ENCODE measurements at regions not wholly inside any gene's neighbourhood (a gene's known extent, or its start where the extent isn't known, plus 50 kb on each side); places are given as distances from the start of the nearest gene placed in this dataset.
"Not testable (repeated sequence)": the region's sequence is repeated elsewhere in the genome, so short reads cannot be mapped to it uniquely, and the experiment has no call there.

- not testable (repeated sequence) for H3K9me3 ChIP-seq (ENCODE audit: control insufficient read depth in 2 of 2, insufficient read depth in 1 of 2, low read length in 1 of 2); H3K27me3 ChIP-seq (ENCODE audit: control insufficient read depth in 2 of 2, insufficient read depth in 1 of 2, low read length in 1 of 2); H3K36me3 ChIP-seq (ENCODE audit: control insufficient read depth in 2 of 2, insufficient read depth in 2 of 2, low read length in 1 of 2); H3K4me3 ChIP-seq (ENCODE audit: low read length in 2 of 2); H3K27ac ChIP-seq (ENCODE audit: low read depth in 1 of 2, low read length in 1 of 2); H3K4me1 ChIP-seq (ENCODE audit: control insufficient read depth in 2 of 2, insufficient read depth in 2 of 2, low read length in 2 of 2); DNase-seq (ENCODE audit: low read depth in 6 of 9, low spot score in 9 of 9)
- no CpG with 5 or more reads among the region's 22 CpGs for WGBS
These were observed 5420.7 kb upstream of the TPTE start for GRCh38 chr21:5100604-5101174.

GRCh38 chr21:5101749-5102148 lies 5419.6 kb upstream of the TPTE start:
- H3K36me3 ChIP-seq (ENCODE audit: control insufficient read depth in 2 of 2, insufficient read depth in 2 of 2, low read length in 1 of 2); H3K9me3 ChIP-seq (ENCODE audit: control insufficient read depth in 2 of 2, insufficient read depth in 1 of 2, low read length in 1 of 2); H3K4me1 ChIP-seq (ENCODE audit: control insufficient read depth in 2 of 2, insufficient read depth in 2 of 2, low read length in 2 of 2); H3K27me3 ChIP-seq (ENCODE audit: control insufficient read depth in 2 of 2, insufficient read depth in 1 of 2, low read length in 1 of 2): not testable (repeated sequence)
- 2% methylated on average over 9 of the region's 14 CpGs for WGBS
- H3K27ac ChIP-seq (ENCODE audit: low read depth in 1 of 2, low read length in 1 of 2) = peak overlapping the region in 1 of 2 donors; percentile 47
- H3K4me3 ChIP-seq (ENCODE audit: low read length in 2 of 2) = peak overlapping the region in 1 of 2 donors; percentile 13
- DNase-seq (ENCODE audit: low read depth in 6 of 9, low spot score in 9 of 9) = peak in 8 of 9 donors; percentile 20 to 82 (median 38)

GRCh38 chr21:5103880-5104561 lies 5417.4 kb upstream of the TPTE start:
- WGBS = 23% methylated on average over 9 of the region's 27 CpGs
- not testable (repeated sequence) for H3K4me1 ChIP-seq (ENCODE audit: control insufficient read depth in 2 of 2, insufficient read depth in 2 of 2, low read length in 2 of 2); H3K36me3 ChIP-seq (ENCODE audit: control insufficient read depth in 2 of 2, insufficient read depth in 2 of 2, low read length in 1 of 2); H3K27ac ChIP-seq (ENCODE audit: low read depth in 1 of 2, low read length in 1 of 2); H3K9me3 ChIP-seq (ENCODE audit: control insufficient read depth in 2 of 2, insufficient read depth in 1 of 2, low read length in 1 of 2); H3K4me3 ChIP-seq (ENCODE audit: low read length in 2 of 2); H3K27me3 ChIP-seq (ENCODE audit: control insufficient read depth in 2 of 2, insufficient read depth in 1 of 2, low read length in 1 of 2); DNase-seq (ENCODE audit: low read depth in 6 of 9, low spot score in 9 of 9)

- not testable (repeated sequence) for H3K27me3 ChIP-seq (ENCODE audit: control insufficient read depth in 2 of 2, insufficient read depth in 1 of 2, low read length in 1 of 2); H3K4me1 ChIP-seq (ENCODE audit: control insufficient read depth in 2 of 2, insufficient read depth in 2 of 2, low read length in 2 of 2); H3K36me3 ChIP-seq (ENCODE audit: control insufficient read depth in 2 of 2, insufficient read depth in 2 of 2, low read length in 1 of 2); DNase-seq (ENCODE audit: low read depth in 6 of 9, low spot score in 9 of 9); H3K4me3 ChIP-seq (ENCODE audit: low read length in 2 of 2); H3K27ac ChIP-seq (ENCODE audit: low read depth in 1 of 2, low read length in 1 of 2); H3K9me3 ChIP-seq (ENCODE audit: control insufficient read depth in 2 of 2, insufficient read depth in 1 of 2, low read length in 1 of 2)
- 26% methylated on average over 6 of the region's 11 CpGs for WGBS
These were observed 5416.8 kb upstream of the TPTE start for GRCh38 chr21:5104562-5104928.

GRCh38 chr21:5105939-5106708 lies 5415.3 kb upstream of the TPTE start:
- H3K4me1 ChIP-seq (ENCODE audit: control insufficient read depth in 2 of 2, insufficient read depth in 2 of 2, low read length in 2 of 2); H3K27ac ChIP-seq (ENCODE audit: low read depth in 1 of 2, low read length in 1 of 2); H3K27me3 ChIP-seq (ENCODE audit: control insufficient read depth in 2 of 2, insufficient read depth in 1 of 2, low read length in 1 of 2); H3K9me3 ChIP-seq (ENCODE audit: control insufficient read depth in 2 of 2, insufficient read depth in 1 of 2, low read length in 1 of 2); H3K4me3 ChIP-seq (ENCODE audit: low read length in 2 of 2); H3K36me3 ChIP-seq (ENCODE audit: control insufficient read depth in 2 of 2, insufficient read depth in 2 of 2, low read length in 1 of 2): not testable (repeated sequence)
- DNase-seq (ENCODE audit: low read depth in 6 of 9, low spot score in 9 of 9) = peak in 1 of 9 donors; percentile 17
- WGBS = 13% methylated on average over 16 of the region's 35 CpGs

GRCh38 chr21:5106767-5107464 lies 5414.5 kb upstream of the TPTE start:
- not testable (repeated sequence) for H3K4me1 ChIP-seq (ENCODE audit: control insufficient read depth in 2 of 2, insufficient read depth in 2 of 2, low read length in 2 of 2); DNase-seq (ENCODE audit: low read depth in 6 of 9, low spot score in 9 of 9); H3K4me3 ChIP-seq (ENCODE audit: low read length in 2 of 2); H3K36me3 ChIP-seq (ENCODE audit: control insufficient read depth in 2 of 2, insufficient read depth in 2 of 2, low read length in 1 of 2); H3K27me3 ChIP-seq (ENCODE audit: control insufficient read depth in 2 of 2, insufficient read depth in 1 of 2, low read length in 1 of 2); H3K27ac ChIP-seq (ENCODE audit: low read depth in 1 of 2, low read length in 1 of 2); H3K9me3 ChIP-seq (ENCODE audit: control insufficient read depth in 2 of 2, insufficient read depth in 1 of 2, low read length in 1 of 2)
- 79% methylated on average over 4 of the region's 23 CpGs for WGBS

GRCh38 chr21:5107637-5108036 lies 5413.7 kb upstream of the TPTE start:
- not testable (repeated sequence) for H3K27me3 ChIP-seq (ENCODE audit: control insufficient read depth in 2 of 2, insufficient read depth in 1 of 2, low read length in 1 of 2); H3K4me1 ChIP-seq (ENCODE audit: control insufficient read depth in 2 of 2, insufficient read depth in 2 of 2, low read length in 2 of 2); H3K36me3 ChIP-seq (ENCODE audit: control insufficient read depth in 2 of 2, insufficient read depth in 2 of 2, low read length in 1 of 2); H3K4me3 ChIP-seq (ENCODE audit: low read length in 2 of 2); H3K9me3 ChIP-seq (ENCODE audit: control insufficient read depth in 2 of 2, insufficient read depth in 1 of 2, low read length in 1 of 2); DNase-seq (ENCODE audit: low read depth in 6 of 9, low spot score in 9 of 9); H3K27ac ChIP-seq (ENCODE audit: low read depth in 1 of 2, low read length in 1 of 2)
- no CpG with 5 or more reads among the region's 20 CpGs for WGBS

- not testable (repeated sequence) for H3K27ac ChIP-seq (ENCODE audit: low read depth in 1 of 2, low read length in 1 of 2); DNase-seq (ENCODE audit: low read depth in 6 of 9, low spot score in 9 of 9); H3K4me1 ChIP-seq (ENCODE audit: control insufficient read depth in 2 of 2, insufficient read depth in 2 of 2, low read length in 2 of 2); H3K27me3 ChIP-seq (ENCODE audit: control insufficient read depth in 2 of 2, insufficient read depth in 1 of 2, low read length in 1 of 2); H3K4me3 ChIP-seq (ENCODE audit: low read length in 2 of 2); H3K9me3 ChIP-seq (ENCODE audit: control insufficient read depth in 2 of 2, insufficient read depth in 1 of 2, low read length in 1 of 2); H3K36me3 ChIP-seq (ENCODE audit: control insufficient read depth in 2 of 2, insufficient read depth in 2 of 2, low read length in 1 of 2)
- 74% methylated on average over 6 of the region's 19 CpGs for WGBS
These were observed 5413.2 kb upstream of the TPTE start for GRCh38 chr21:5108048-5108775.
